GM13977 (cell line): ENCODE measurements at regions not wholly inside any gene's neighbourhood (a gene's known extent, or its start where the extent isn't known, plus 50 kb on each side); places are given as distances from the start of the nearest gene placed in this dataset.
"Not testable (repeated sequence)": the region's sequence is repeated elsewhere in the genome, so short reads cannot be mapped to it uniquely, and the experiment has no call there.

Experiments used
- DNase-seq: peaks from one replicate; pipeline ENCODE4 v3.0.0; 2012; ENCODE audit warnings: low spot score
- in situ Hi-C: fragments of 300-500 bp; cut with MboI; formaldehyde crosslinking; loops from one replicate; pipeline ENCODE4 v1.12.0; 2022; ENCODE audit warnings: low sequenced_read_pairs, low pct_unique_long_range_greater_than_20kb, mixed read lengths, inconsistent platforms; ENCODE audit not compliant: unreplicated experiment
- TF ChIP-seq, protein P1 (sequence below): IDR thresholded peaks from 2 replicates; pipeline ENCODE4 v1.5.1; 2012; ENCODE audit warnings: mild to moderate bottlenecking, control low read depth; ENCODE audit not compliant: insufficient read depth; ENCODE audit errors: extremely low read depth, missing control alignments

DNA sequence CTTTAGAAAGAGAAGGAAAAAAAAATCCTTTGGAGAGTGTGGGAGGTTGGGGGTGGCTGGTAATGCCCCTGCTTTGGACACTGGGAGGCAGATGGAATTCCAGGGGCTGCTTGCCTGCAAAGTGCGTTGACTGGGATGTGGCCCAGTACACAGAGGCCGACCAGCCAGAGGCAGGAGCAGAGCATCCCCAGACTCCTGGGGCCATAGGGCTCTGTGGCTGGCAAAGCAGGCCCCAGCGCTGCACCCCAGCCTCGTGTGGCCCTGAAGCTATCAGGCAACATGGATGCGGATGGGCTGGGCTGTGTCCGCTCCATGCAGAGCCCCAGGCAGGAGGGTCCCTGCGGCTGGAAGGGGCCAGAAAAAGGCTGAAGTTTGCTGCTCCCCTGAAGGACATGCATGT is 361.6 kb upstream of the FZD8 start:
- DNase-seq: no peak
- TF ChIP-seq, protein P1, sequence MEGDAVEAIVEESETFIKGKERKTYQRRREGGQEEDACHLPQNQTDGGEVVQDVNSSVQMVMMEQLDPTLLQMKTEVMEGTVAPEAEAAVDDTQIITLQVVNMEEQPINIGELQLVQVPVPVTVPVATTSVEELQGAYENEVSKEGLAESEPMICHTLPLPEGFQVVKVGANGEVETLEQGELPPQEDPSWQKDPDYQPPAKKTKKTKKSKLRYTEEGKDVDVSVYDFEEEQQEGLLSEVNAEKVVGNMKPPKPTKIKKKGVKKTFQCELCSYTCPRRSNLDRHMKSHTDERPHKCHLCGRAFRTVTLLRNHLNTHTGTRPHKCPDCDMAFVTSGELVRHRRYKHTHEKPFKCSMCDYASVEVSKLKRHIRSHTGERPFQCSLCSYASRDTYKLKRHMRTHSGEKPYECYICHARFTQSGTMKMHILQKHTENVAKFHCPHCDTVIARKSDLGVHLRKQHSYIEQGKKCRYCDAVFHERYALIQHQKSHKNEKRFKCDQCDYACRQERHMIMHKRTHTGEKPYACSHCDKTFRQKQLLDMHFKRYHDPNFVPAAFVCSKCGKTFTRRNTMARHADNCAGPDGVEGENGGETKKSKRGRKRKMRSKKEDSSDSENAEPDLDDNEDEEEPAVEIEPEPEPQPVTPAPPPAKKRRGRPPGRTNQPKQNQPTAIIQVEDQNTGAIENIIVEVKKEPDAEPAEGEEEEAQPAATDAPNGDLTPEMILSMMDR: no peak
- in situ Hi-C loops: no loop called here

DNA sequence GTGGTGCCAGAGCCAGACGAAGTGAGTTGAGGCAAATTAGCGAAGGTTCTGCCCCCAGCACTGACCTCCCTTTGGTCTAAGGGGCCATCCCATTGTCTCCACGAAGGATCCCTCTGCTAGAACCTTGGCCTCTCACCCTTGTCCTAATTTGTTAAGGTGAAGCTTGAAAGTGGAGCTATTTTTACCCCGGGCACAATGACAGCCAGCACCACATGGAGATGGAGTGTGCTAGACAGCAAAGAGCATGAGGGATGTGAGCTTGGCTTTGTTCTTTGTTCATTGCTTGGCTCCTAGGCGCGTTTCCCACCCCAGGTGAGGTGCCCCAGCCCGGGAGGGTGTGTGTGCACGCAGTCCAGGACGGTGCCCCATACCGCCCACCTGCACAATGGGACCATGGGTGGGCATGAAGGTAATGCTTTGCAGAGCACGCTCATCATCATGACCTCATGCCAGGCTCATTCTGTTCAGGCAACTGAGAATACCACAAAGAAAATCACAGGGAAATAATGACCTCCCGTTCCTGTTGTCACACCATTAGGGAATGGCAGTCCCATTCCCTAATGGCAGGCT is 361.0 kb upstream of the FZD8 start:
- TF ChIP-seq, protein P1: no peak
- in situ Hi-C loops: no loop called here
- no peak for DNase-seq

DNA sequence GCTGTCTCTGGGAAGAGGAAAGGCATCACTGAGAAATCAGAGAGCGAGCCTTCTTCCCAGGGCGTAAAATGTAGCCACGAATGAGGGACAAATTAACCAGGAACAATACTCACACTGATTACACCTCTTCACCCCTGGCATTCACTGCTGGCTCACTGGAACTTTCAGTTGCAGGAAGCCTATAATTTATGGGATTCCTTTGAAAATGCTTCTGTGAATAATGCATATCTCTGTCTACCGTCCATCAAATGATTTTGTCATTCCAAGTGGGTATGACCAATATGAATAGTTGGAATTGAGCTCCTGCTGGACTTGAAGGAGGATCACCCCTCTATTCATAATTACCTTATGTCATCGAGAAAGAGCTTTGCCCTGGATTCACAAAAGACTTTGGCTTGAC is 360.3 kb upstream of the FZD8 start:
- in situ Hi-C loops: no loop called here
- DNase-seq: no peak
- TF ChIP-seq, protein P1: no peak

DNA sequence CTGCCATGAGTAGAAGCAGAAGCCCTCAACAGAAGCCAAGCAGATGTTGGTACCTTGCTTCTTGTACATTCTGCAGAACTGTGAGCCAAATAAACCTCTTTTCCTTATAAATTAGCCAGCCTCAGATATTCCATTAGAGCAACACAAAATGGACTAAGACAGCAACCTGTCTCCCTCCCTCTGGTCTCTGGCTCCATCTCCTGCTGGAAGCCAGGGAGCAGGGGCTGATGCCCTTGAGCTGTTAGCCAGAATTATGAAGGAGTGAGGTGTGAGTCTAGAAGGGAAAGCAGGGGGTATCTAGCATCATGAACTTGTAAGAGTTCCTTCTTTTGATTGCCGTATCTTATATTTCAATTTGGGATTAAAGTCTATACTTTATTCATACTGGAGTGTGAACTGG is 358.7 kb upstream of the FZD8 start:
- DNase-seq, in situ Hi-C loops: not testable (repeated sequence)

DNA sequence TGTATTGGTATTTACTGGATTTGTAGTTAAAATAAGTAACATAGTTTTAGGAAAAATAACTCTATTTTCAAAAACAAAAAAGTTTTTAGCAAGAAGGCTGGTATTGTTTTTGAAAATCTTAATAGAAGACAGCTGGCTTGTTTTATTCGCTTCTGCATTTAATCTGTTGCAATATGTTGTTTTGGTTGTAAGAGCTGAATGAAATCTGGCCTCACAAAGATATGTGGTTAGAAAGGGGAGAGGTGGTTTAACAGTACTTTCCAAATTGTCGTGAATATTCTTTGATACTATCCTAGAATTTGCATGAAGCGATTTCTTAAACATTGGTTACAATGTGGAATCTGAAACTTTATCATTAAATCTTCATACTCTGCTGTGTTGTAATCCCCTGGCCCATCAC is 355.9 kb upstream of the FZD8 start:
- TF ChIP-seq, protein P1: no peak
- DNase-seq: no peak
- in situ Hi-C loops: no loop called here

DNA sequence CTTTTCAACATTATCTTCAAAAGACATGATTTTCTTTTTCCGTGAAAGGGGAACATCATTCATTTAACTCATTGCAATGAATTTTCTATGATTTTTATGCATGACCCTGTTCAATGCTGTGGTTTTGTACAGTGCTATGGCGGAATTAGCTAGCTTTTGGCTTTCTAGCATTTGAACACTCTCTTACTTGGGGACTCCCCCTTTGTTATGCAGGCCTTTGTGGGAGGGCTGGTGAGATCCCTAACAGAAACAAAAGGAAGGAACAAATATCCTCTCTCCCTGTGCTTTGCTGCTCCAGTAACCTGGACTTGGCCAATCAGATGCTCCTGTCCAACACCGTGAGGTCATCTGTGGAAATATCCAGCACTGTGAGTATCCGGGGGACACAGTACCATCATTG is 353.4 kb upstream of the FZD8 start:
- TF ChIP-seq, protein P1: no peak
- DNase-seq: no peak
- in situ Hi-C loops: no loop called here

DNA sequence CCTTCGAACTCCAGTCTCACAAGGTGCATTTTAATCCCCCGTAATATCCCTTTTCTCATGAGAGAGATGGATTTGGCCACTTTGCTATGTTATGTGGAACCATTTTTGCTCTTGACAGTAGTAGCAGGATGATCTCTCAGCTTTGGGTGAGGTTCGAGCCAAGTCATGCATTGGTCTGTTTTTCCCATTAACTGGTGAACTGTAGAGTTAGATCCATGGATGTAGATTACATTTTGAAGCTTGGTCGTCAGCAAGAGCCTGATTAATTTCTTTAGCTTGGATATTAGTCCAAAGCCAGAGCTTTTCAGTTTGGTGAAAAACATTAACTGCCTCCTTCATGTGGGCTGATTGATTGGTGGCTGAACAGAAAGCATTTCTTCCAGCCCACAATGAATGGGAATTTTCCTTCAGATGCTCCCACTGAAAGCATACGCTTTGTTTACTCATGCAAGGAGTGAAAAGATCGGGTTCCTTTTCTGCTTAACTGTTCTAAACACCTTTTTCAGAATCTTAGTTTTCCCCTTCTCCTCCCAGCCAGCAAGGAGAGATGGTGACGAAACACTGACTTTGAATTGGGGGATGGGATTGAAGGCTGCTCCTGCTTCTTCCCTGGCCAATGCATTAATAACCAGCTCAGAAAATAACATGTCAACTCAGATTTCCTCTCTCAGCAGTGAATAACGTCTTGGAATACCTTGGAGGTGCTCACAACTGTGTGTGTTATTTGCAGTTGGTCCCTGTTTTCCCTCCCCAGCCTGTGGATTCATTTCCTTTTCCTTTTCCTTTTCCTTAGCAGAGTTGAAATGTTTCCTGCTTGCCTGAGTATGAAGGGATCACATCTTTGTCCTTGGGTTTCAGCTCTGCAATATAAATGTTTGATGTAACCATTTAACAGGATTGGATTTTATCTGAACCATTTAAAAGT is 351.8 kb upstream of the FZD8 start:
- in situ Hi-C loops: no loop called here
- TF ChIP-seq, protein P1: no peak
- DNase-seq: no peak
